HuH-7 (cell line): ENCODE measurements at regions not wholly inside any gene's neighbourhood (a gene's known extent, or its start where the extent isn't known, plus 50 kb on each side); places are given as distances from the start of the nearest gene placed in this dataset.
A peak's percentile ranks its signal among the peaks of the same experiment; 100 is the strongest.

ENCODE experiments used
- DNase-seq: peaks from one replicate; pipeline ENCODE4 v3.0.0; 2011; ENCODE audit warnings: low spot score

GRCh38 chr17:51487947-51488346 is 227.6 kb downstream of the UTP18 start:
- DNase-seq: peak; percentile 29

- no peak for DNase-seq
Observed at GRCh38 chr17:51491416-51491815, 231.1 kb downstream of the UTP18 start.

GRCh38 chr17:51493206-51493605 is 232.9 kb downstream of the UTP18 start:
- no peak for DNase-seq

- DNase-seq: no peak
Observed at GRCh38 chr17:51496378-51496777, 236.0 kb downstream of the UTP18 start.

- DNase-seq: no peak
Observed at GRCh38 chr17:51499897-51500296, 239.6 kb downstream of the UTP18 start.

GRCh38 chr17:51500454-51500853 is 240.1 kb downstream of the UTP18 start:
- no peak for DNase-seq

GRCh38 chr17:51505450-51505849 is 245.1 kb downstream of the UTP18 start:
- no peak for DNase-seq

- DNase-seq: no peak
Observed at GRCh38 chr17:51507444-51507843, 247.1 kb downstream of the UTP18 start.

- no peak for DNase-seq
Observed at GRCh38 chr17:51508048-51508447, 247.7 kb downstream of the UTP18 start.

- DNase-seq: no peak
Observed at GRCh38 chr17:51510940-51511339, 250.6 kb downstream of the UTP18 start.

GRCh38 chr17:51512220-51512907 is 252.0 kb downstream of the UTP18 start:
- no peak for DNase-seq

GRCh38 chr17:51516924-51517323 is 256.6 kb downstream of the UTP18 start:
- no peak for DNase-seq

- no peak for DNase-seq
Observed at GRCh38 chr17:51524524-51524923, 264.2 kb downstream of the UTP18 start.

- no peak for DNase-seq
Observed at GRCh38 chr17:51526507-51526906, 266.2 kb downstream of the UTP18 start.

- DNase-seq: no peak
Observed at GRCh38 chr17:51527225-51527982, 267.1 kb downstream of the UTP18 start.

GRCh38 chr17:51528111-51528510 is 267.8 kb downstream of the UTP18 start:
- no peak for DNase-seq

GRCh38 chr17:51533219-51533618 is 272.9 kb downstream of the UTP18 start:
- DNase-seq: no peak

- DNase-seq: no peak
Observed at GRCh38 chr17:51533821-51534220, 273.5 kb downstream of the UTP18 start.

GRCh38 chr17:51536627-51537026 is 276.3 kb downstream of the UTP18 start:
- DNase-seq: no peak

GRCh38 chr17:51537996-51538550 is 277.7 kb downstream of the UTP18 start:
- no peak for DNase-seq

- DNase-seq: no peak
Observed at GRCh38 chr17:51540151-51540550, 279.8 kb downstream of the UTP18 start.

- DNase-seq: no peak
Observed at GRCh38 chr17:51541215-51541614, 280.9 kb downstream of the UTP18 start.

GRCh38 chr17:51546114-51546513 is 285.8 kb downstream of the UTP18 start:
- DNase-seq: no peak
